HG02884 (cell line): ENCODE measurements at regions not wholly inside any gene's neighbourhood (a gene's known extent, or its start where the extent isn't known, plus 50 kb on each side); places are given as distances from the start of the nearest gene placed in this dataset.

ENCODE experiments used
- ATAC-seq: cut with Tn5 transposase; IDR thresholded peaks from one replicate; pipeline ENCODE4 v1.9.1; 2021; ENCODE audit warnings: mild to moderate bottlenecking, moderate library complexity; ENCODE audit not compliant: unreplicated experiment

DNA sequence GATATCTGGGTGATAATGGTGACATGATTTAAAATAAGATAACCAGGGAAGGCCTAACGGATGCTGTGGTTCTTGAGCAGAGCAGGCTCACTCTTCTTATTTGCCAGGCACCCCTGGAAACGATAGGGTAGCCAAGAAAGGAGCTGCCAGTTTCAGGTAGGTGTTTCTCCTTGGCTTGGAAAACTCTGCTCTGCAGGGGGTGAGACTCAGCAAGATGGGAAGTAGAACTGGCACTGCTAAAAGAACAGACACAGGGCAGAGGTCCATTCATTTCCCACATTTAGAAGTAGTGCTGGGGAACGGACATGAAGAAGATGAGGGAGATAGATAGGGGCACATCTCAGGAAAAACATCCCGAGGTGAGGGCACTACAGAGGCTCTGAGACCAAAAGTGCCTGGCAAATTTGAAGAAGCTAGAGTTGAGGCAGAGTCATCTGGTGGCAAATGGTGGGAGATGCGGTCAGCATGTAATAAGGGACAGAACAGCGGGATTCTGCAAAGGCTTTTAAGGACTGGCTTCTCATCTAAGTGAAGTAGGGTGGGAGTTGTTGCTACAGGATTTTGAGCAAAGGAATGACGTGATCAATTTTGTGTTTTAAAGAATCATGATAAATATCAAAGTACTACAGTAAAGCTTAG, 323.4 kb upstream of the PLSCR5 start:
- no peak for ATAC-seq

DNA sequence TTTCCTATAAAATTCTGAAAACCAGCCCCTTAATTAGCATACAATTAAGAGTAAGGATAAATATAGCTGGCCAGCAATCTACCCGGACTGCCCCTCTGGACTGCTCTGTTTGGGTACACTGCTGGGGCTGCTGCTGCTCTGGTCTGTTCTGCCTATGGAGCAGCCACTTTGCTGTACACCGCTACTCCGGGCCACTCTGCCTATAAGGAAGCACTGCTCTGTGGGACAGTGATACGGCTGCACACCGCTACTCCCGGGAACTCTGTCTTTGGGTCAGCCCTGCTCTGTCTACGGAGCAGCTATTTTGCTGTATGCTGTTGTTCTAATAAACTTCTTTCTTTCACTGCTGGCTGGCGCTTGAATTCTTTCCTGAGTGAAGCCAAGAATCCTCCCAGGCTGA, 316.5 kb upstream of the PLSCR5 start:
- ATAC-seq, result no peak

DNA sequence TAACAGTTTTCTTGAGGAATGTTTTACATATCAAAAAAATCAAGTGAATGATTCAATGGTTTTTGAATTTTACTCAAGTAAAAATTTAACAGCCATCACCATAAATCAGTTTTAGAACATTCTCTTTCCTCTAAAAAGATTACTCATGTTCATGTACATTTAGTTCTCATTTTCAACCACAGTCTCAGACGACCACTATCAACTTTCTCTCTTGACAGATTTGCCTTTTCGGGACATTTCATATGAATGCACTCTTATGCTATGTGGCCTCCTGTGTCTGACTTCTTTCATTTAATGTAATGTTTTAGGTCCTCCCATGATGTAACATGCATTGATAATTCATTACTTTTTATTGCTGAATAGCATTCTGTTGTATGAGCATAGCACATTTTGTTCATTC, 309.3 kb upstream of the PLSCR5 start:
- no peak for ATAC-seq

DNA sequence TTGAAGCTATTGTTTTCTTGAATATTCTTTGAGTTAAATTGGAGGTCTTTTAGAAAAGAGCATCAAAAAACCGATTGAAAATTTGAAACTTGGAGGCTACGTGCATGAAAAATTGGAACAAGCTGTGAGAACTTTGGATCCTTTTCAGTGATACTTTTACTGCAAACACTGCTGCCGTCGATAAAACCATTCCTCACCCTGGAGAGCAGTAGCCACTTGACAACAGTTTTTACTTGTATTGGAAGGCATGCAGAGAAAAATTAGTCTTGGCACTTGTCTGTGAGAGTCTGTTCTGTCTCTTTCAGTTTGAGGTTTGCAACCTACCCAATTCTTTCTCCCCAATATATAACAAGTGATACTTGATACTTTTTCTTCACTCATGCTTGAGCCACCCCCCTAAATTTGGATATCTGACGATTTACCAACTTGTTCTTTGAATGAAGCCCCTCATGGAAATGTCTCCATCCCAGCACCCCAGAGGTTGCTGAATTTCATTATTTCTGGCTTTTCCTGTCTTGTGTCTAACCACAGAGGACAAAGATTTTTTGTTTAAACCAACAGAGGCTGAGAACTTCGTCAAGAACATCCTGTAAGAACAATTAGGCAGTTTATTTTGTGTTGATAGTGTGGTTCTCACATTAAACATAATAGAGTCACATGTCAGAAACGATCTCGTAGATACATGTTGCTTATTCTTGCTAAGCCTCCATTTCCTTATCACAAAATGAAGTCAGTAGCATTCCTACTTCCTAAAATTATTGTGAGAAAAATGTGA, 307.3 kb upstream of the PLSCR5 start:
- no peak for ATAC-seq

DNA sequence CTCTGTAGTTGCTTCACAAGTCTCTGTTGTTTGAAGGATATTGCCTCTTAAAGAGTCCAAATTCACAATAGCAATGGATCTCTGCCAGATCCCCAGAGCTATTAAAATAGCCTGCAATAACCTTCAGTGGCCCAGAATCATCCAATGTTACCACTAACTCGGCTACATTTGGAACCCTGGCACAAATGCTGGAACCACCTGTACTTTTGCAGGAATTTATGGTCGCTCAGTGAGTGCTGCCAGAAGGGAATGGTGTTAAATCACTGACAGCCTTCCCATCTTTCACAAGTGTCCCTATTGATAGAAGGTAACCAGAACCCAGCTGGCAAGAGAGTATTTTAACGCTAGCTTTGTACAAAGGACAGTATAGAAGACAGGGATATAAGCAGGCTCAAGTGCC, 298.8 kb upstream of the PLSCR5 start:
- no peak for ATAC-seq

DNA sequence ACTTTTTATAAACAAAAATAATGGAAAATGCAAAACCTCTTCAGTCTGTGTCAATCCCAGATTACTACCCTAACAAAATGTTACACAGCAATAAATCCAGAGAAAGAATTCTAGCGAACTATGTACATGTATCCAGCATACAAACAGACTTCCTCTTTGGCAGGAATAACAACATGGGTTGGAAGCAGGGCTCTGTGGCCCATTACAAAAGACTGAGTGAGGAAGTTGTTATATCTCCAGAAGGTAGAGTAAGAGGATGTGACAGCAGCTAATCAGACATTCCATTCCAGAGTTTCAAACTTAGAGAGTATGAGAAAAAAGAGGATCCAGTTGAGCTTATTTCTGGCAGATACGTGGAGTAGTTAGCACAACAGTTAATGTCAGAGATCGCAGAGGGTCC, 294.0 kb upstream of the PLSCR5 start:
- no peak for ATAC-seq

DNA sequence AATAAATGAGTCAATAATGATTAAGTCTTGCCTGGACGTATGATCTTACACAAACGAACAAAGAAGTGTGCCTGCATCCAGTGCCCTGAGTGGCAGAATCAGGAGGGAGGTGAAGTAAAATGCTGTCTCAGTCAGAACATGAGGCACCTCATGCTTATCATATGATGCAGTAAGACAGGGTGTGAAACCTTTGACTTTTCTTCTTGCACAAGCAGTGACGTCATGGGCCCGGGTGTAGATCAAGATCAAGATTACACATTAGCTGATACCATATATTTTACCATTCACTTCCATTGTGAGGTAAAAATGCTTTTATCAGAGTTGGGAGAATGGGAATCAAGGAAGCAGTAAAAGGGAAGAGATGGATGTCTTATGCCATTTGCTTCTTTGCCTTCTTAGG, 291.6 kb upstream of the PLSCR5 start:
- no peak for ATAC-seq

DNA sequence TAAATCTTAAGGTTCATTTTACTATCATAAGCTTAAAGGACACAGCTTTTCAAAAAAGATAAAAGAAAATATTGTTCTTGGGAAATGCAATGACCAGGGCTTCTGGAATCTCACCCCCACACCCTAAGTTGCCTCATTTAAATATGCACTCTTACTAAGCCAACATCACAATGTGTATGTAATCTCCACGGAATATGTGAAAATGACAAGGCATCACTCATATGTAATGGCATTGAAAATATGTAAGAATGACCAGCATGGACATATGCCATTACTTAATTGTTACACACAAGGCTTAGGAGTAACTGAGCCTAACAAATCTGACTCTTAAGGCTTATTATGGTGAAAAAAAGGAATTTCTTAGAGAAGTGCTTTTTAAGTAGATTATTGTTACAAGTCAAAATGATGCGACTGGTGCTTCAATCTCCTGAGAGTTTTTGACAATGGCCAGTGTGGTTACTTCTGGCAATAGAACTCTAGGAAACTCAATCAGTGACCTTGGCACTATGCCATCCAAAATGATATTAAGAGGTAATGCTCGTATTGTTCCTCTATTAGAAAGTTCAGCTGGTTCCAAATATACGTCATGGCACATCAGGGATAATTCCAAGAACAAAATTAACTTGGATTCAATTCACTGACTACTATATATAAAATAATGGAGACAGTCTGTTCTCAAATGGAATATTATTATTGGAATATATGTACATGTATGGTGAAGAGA, 290.0 kb upstream of the PLSCR5 start:
- no peak for ATAC-seq

DNA sequence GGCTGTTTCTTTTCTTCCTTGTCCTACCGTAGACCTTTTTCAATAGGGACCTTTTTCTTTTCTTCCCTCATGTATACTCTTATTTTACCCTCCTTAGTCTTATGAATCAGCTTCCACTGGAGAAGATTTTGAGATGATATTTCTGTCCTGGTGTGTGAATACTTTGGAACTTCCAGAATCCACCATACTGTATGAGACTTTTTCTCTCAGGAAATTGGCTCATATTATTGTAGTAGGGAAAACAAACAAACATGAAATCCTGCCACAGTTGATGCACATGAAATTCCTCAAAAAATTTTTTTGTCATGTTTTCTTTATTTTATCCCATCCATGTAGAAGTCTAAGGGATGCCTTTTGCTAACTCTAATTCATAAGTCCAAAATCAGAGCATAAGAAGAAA, 289.3 kb upstream of the PLSCR5 start:
- ATAC-seq, result no peak

DNA sequence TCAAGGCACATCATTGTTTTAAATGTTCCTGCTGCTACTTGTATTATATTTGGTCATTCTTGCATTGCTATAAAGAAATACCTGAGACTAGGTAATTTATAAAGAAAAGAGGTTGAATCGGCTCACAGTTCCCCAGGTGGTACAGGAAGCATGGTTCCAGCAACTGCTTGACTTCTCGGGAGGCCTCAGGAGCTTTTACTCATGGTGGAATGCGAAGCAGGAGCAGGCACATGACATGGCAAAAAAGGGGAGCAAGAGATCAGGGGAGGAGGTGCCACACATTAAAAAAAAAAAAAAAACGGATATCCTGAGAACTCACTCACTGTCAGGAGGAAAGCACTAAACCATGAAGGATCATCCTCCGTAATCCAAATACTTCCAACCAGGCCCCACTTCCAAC, 286.9 kb upstream of the PLSCR5 start:
- ATAC-seq, result no peak

DNA sequence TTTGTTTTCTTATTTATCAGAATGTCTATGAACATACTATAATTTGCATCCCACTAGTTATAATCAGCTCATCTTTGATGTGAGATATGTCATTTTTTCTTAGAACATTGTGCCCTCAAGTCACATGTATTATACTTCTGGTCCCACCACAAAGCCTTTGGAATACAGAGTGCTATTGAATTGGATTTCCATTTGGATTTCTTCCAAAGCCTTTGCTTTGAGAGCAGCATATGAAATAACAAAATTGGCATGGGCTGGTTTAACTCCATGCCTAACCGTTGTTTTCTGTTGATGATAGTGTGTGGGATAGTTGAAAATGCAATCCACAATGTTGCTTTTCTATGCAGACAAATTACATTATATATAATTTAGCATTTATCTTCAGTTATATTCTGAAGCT, 284.5 kb upstream of the PLSCR5 start:
- ATAC-seq, result no peak

DNA sequence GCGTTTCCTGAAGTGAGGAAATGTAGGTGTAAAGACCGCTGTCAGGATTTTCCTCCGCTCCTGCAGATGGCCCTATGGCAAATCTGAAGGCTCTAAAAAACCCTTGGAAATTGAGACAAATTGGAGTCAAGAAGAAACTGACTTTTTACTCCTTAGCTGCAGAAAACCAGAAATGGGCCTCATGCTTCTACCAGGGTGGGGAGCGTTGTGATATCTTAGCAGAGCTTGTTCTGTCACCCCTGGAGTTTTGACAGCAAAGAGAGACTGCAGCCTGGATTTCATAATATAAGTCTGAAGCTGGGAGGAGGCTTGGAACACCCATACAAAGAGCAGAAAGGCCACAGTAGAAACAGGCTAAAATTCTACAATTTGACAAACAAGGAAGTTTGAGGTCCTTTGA, 283.0 kb upstream of the PLSCR5 start:
- no peak for ATAC-seq

DNA sequence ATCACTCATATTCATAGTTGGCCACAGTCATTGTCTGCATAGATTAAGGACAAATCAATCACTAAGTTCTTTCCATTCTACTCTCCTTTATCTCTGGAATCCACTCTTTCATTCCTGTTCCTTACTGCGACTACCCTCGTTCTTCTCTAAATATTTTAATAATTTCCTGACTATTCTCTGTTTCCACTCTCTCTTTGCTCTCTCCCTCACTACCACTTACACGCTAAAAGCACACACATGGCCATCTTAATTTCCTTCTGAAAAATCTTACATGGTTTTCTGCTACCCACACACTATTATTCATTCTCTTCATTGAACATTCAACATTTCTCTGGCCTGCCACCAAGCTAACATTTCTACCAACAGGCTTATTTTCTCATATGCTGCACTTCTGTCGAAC, 279.6 kb upstream of the PLSCR5 start:
- no peak for ATAC-seq

DNA sequence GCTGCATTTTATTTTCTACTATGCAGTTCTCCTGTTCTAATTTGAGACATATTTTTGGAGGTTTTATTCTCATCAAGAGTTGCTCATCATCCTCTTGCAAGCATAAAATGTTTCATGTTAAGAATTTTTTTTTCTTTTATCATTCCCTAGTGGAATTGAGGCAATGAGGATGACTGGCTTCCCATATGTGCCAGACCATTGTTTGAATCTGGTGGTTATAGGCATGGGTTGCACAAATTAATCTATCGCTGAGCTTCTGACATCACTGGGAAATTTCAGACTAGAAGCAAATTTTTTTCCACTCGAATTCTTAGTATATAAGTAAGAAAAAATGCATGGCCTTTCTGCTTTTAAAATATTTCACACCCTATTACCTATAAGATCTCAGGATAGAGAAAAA, 279.1 kb upstream of the PLSCR5 start:
- no peak for ATAC-seq

DNA sequence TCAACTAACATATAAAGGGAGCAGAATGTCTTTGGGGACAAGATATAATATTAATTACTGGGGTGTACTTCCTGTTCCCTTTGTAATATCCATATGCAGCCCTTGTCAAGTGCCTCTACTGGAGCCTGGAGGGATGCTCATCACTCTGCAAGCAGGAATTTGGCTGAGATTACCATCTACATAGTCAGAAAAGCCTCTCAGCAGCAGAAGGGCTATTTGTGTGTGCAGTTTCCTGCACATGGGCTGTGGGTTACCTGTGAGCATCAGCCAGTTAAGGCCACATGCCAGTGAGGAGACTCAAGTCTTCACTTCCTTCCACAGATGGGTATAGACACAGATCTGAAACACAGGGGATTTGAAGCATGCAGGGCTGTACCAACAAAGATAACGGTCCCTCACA, 278.1 kb upstream of the PLSCR5 start:
- ATAC-seq, result no peak

DNA sequence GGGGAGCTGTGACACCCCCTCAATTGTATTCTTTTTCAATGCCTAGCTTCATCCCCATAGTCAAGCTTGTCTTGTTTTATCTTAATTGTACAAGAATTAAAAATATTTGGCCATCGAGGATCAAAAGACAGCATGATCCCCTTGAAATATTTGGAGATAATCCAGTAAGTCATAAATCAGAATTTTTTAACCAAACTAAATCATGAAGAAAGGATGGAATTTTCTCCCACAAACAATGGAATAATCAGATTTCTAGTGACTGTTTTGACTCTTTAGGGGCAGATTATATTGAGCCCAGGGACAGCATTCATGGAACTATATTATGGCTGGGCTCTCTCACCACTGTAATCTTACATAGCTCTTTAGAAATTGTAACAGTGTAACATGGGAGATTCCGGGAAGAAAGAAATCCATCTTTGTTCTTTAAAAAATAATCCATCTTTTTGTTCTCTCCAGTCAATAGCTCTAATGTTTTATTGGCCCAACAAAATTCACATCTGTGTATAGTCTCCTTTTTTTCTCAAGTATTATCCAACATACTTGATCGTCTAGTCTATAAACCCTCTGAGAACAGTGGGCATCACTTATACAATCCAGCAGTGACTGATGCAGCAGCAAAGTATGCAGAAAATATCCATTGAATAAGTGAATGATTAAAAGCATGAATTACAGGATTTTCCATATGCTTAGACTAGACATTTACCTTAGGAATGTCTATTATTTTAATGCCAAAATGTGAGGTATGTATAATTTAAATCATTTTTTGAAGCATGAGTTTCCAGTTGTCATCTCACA, 277.0 kb upstream of the PLSCR5 start:
- no peak for ATAC-seq

DNA sequence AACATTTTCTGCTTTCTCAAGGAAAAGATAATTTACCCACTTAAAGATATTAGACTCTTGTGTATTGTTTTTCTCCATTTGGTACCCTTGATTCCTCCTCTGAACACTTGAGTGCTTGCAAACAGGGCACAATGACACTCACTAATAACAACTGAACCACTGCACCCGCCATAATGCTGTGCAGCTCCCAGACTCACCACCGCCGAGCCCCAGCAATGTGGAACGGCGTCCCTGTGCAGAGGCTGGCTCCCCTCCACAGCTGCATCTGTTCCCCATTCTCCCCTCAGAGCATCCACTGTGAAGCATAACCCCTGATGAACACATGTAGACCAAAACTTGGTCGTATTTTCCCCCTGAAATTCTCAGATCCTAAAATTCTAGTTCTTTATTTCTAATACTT, 276.2 kb upstream of the PLSCR5 start:
- no peak for ATAC-seq

DNA sequence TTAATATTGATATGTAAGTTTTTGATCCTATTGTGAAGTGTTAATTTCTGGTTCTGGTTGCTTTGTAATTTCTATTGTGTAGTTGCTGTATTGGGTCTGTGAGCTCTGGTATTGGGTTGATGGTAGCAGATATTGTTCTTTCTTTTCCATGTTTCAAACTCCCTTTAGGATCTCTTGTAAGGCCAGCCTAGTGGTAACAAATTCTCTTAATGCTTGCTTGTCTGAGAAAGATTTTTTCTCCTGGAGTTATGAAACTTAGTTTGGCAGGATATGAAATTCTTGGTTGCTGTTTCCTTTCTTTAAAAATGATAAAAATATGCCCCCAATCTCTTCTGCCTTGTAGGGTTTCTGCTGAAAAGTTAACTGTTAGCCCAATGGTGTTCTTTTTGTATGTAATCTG, 268.6 kb upstream of the PLSCR5 start:
- no peak for ATAC-seq

DNA sequence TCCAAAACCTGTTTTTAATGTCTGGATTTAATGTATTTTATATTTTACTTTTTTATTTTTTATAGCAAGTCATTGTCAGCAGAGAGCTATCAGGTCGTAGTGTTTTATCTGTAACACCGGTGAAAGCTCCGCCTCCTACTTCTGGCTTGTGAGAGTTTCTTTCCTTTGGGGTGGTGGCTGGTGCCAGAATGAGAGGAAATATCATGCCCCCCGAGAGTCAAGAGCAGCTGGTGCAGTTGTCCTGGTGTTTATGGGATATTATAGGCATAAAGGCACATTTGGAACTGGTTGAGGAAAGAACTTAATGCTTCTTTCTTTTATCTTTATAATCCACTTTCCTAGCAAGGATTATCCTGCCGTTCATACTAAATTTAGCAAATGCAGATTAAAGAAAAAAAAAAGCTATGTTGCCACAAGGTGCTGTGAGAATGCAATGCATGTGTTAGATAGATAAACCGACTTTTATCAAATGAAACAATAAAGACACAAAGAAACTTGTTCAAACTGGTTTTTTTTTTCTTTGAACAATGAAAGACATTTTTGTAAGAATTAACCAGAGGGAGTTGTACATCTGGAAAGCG, 260.1 kb upstream of the PLSCR5 start:
- no peak for ATAC-seq

DNA sequence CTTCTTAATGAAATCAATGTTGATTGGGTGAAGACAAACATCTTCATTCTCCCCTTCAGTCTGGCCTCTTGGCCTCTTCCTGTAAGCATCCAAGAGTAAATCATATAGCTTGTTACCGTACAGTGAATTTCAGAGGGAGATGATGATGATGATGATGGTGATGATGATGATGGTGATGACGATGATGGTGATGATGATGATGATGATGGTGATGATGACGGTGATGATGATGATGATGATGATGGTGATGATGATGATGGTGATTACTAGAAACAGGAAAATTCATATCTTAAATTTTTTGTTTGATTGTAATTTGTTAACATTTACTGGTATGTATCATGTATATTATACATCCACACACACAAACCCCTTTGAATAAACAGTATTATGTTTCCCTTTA, 256.1 kb upstream of the PLSCR5 start:
- no peak for ATAC-seq

DNA sequence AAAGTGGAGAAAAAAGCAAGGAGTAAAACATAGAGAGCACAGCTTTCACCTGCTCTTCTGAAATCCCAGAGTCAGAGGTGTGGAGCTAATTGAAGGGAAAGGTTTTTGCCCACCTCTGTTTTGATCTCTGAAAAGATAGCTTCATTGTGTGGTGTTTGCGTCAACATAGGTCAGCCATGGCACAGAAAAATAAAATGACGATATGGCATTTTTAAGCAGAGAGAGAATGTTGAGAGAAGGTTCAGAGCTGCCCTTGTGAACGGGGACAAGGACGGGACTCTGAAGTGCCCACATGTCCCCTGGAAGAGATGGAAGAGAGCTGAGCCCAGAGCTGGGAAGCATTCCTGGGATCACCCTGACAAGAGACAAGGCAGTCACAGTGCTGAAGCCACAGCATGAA, 249.4 kb upstream of the PLSCR5 start:
- no peak for ATAC-seq
